SK-N-SH (cell line): ENCODE measurements at regions not wholly inside any gene's neighbourhood (a gene's known extent, or its start where the extent isn't known, plus 50 kb on each side); places are given as distances from the start of the nearest gene placed in this dataset.
A peak's percentile ranks its signal among the peaks of the same experiment; 100 is the strongest.

Experiments used
- CTCF ChIA-PET: fragments of 300-600, 350-600 bp; formaldehyde crosslinking; extraction: SDS; loops from one replicate; lab custom pipeline; 2021; lab: Yijun Ruan, JAX
- POLR2A ChIA-PET: fragments of 350-600 bp; sonication (Branson Sonifier 250); formaldehyde crosslinking; extraction: SDS; loops from one replicate; lab custom pipeline; 2020; ENCODE audit warnings: antibody characterized with exemption, inconsistent platforms; lab: Yijun Ruan, JAX
- DNase-seq: peaks from one replicate; pipeline ENCODE4 v3.0.0; 2012
- H2AFZ ChIP-seq: fragments of 200-600 bp; sonication (generic); 2 replicates; pipeline ENCODE4 v1.8.1; 2016; ENCODE audit warnings: antibody characterized with exemption, mild to moderate bottlenecking, low read depth
- H3F3A ChIP-seq: fragments of 200-600 bp; sonication (generic); replicated peaks from 2 replicates; pipeline ENCODE3; 2016; ENCODE audit warnings: antibody characterized with exemption, mild to moderate bottlenecking; ENCODE audit not compliant: insufficient read depth
- H3K27ac ChIP-seq, 2 experiments: fragments of 200-500 bp in 1 of 2; fragments of 200-600 bp in 1 of 2; sonication (Bioruptor generic) in 1 of 2; sonication (generic), shearing (Covaris generic) in 1 of 2; 2 replicates each; pipeline versions ENCODE4 v1.5.1 to v1.6.1; 2014 to 2016; ENCODE audit warnings: low read depth in 2 of 2, inconsistent platforms in 1 of 2, low read length in 1 of 2, mild to moderate bottlenecking in 1 of 2, mixed read lengths in 1 of 2
- H3K27me3 ChIP-seq: fragments of 200-600 bp; sonication (generic), shearing (Covaris generic); 2 replicates; pipeline ENCODE4 v1.6.1; 2016; ENCODE audit warnings: mixed run types; ENCODE audit not compliant: insufficient read depth
- H3K36me3 ChIP-seq, 2 experiments: fragments of 200-500 bp in 1 of 2; fragments of 200-600 bp in 1 of 2; sonication (Bioruptor generic) in 1 of 2; sonication (generic) in 1 of 2; replicated peaks in 1 of 2; 2 replicates each; pipeline versions ENCODE3 to v1.5.1; 2014 to 2016; ENCODE audit warnings: low read length in 1 of 2, mild to moderate bottlenecking in 1 of 2; ENCODE audit not compliant: insufficient read depth in 2 of 2, control insufficient read depth in 1 of 2
- H3K4me1 ChIP-seq, 2 experiments: fragments of 200-500 bp in 1 of 2; fragments of 200-600 bp in 1 of 2; sonication (Bioruptor generic) in 1 of 2; sonication (generic), shearing (Covaris generic) in 1 of 2; 2 replicates each; pipeline versions ENCODE4 v1.5.1 to v1.6.1; 2014 to 2016; ENCODE audit warnings: low read depth in 1 of 2, low read length in 1 of 2, mixed run types in 1 of 2; ENCODE audit not compliant: insufficient read depth in 2 of 2, control insufficient read depth in 1 of 2
- H3K4me2 ChIP-seq: fragments of 200-600 bp; sonication (generic), shearing (Covaris generic); 2 replicates; pipeline ENCODE4 v1.6.1; 2017; ENCODE audit warnings: mixed run types
- H3K4me3 ChIP-seq, 2 experiments: fragments of 200-500 bp in 1 of 2; fragments of 200-600 bp in 1 of 2; sonication (Bioruptor generic) in 1 of 2; sonication (generic), shearing (Covaris generic) in 1 of 2; 2 replicates each; pipeline versions ENCODE4 v1.5.1 to v1.8.1; 2014 to 2016; ENCODE audit warnings: low read depth in 2 of 2, inconsistent platforms in 1 of 2, low read length in 1 of 2, mild to moderate bottlenecking in 1 of 2, mixed read lengths in 1 of 2, moderate library complexity in 1 of 2
- H3K79me2 ChIP-seq: fragments of 200-600 bp; sonication (generic); 2 replicates; pipeline ENCODE4 v1.8.1; 2017; ENCODE audit warnings: mild to moderate bottlenecking; ENCODE audit not compliant: insufficient read depth
- H3K9ac ChIP-seq: fragments of 200-600 bp; sonication (generic); 2 replicates; pipeline ENCODE4 v1.6.1; 2017; ENCODE audit warnings: mixed run types
- H3K9me2 ChIP-seq: fragments of 200-600 bp; sonication (generic); 2 replicates; pipeline ENCODE4 v1.6.1; 2017; ENCODE audit warnings: mixed run types
- H3K9me3 ChIP-seq: fragments of 200-600 bp; sonication (generic); 2 replicates; pipeline ENCODE4 v1.6.1; 2017; ENCODE audit warnings: mixed run types, mild to moderate bottlenecking, moderate library complexity
- H4K20me1 ChIP-seq: fragments of 200-600 bp; sonication (generic); 2 replicates; pipeline ENCODE4 v1.6.1; 2017; ENCODE audit warnings: mild to moderate bottlenecking, mixed run types; ENCODE audit not compliant: insufficient read depth
- CHD2 ChIP-seq: fragments of 150-350 bp; IDR thresholded peaks from 2 replicates; pipeline ENCODE4 v1.6.1; 2018; ENCODE audit warnings: low read length; ENCODE audit not compliant: partially characterized antibody
- CTCF ChIP-seq: fragments of 200-600 bp; sonication (generic); IDR thresholded peaks from 2 replicates; pipeline ENCODE4 v1.6.1; 2017; ENCODE audit warnings: antibody characterized with exemption, mild to moderate bottlenecking, moderate library complexity
- EP300 ChIP-seq, 2 experiments: IDR thresholded peaks; 2 replicates each; pipeline versions ENCODE4 v1.4.0 to v1.6.1; 2012; ENCODE audit warnings: borderline replicate concordance in 1 of 2, low read depth in 1 of 2, low read length in 1 of 2
- FOXM1 ChIP-seq: IDR thresholded peaks from 2 replicates; pipeline ENCODE4 v1.4.0; 2012; ENCODE audit warnings: low read depth, mild to moderate bottlenecking
- GATA2 ChIP-seq: sonication (generic); formaldehyde crosslinking; IDR thresholded peaks from 2 replicates; pipeline ENCODE4 v1.5.0; 2020; ENCODE audit warnings: mild to moderate bottlenecking, missing genetic modification reagents
- IRF3 ChIP-seq: fragments of 150-350 bp; IDR thresholded peaks from 2 replicates; pipeline ENCODE4 v1.6.1; 2016; ENCODE audit warnings: mild to moderate bottlenecking, low read depth, low read length
- MXI1 ChIP-seq: IDR thresholded peaks from 2 replicates; pipeline ENCODE4 v1.6.1; 2012; ENCODE audit warnings: mild to moderate bottlenecking, low read depth, low read length, improper control_type of control experiment
- NRF1 ChIP-seq: IDR thresholded peaks from 2 replicates; pipeline ENCODE4 v1.6.1; 2012; ENCODE audit warnings: low read depth, mild to moderate bottlenecking, low read length
- PBX3 ChIP-seq: IDR thresholded peaks from 2 replicates; pipeline ENCODE4; 2012
- POLR2AphosphoS5 ChIP-seq: IDR thresholded peaks from 2 replicates; pipeline ENCODE4 v1.6.1; 2012; ENCODE audit warnings: low read depth, low read length
- RAD21 ChIP-seq: IDR thresholded peaks from 2 replicates; pipeline ENCODE4 v1.6.1; 2012; ENCODE audit warnings: mild to moderate bottlenecking, low read length
- SMC3 ChIP-seq: IDR thresholded peaks from 2 replicates; pipeline ENCODE4 v1.6.1; 2012; ENCODE audit warnings: low read depth, low read length, improper control_type of control experiment
- TCF12 ChIP-seq: IDR thresholded peaks from 2 replicates; pipeline ENCODE4 v1.4.0; 2012
- USF1 ChIP-seq: IDR thresholded peaks from 2 replicates; pipeline ENCODE4 v1.4.0; 2012; ENCODE audit warnings: low read depth, borderline replicate concordance
- USF2 ChIP-seq: fragments of 150-350 bp; IDR thresholded peaks from 2 replicates; pipeline ENCODE4 v1.6.1; 2017; ENCODE audit warnings: antibody characterized with exemption, low read length, low read depth, borderline replicate concordance
- ZBTB33 ChIP-seq: IDR thresholded peaks from 2 replicates; pipeline ENCODE4 v1.4.0; 2012; ENCODE audit warnings: low read depth, borderline replicate concordance
- WGBS: methylation state at CpG from one replicate; pipeline ENCODE4 v1.1.6; 2017; ENCODE audit warnings: low lambda C conversion rate; 5-methylcytosine and 5-hydroxymethylcytosine counted together

- ChIA-PET POLR2A (no interaction called here), CTCF (interaction anchor here (1.0 to 1.4 kb wide), 3 partner anchors 10 to 17 kb away, joined by 3 read pairs; no protein-coding TSS in a partner anchor)
- Histone ChIP-seq H3K9me3 (no peaks in the 10 kb centered on the region), H3K4me2 (no peak overlapping the region), H3K36me3 (no peaks in the 10 kb centered on the region), H3K4me3 (no peak overlapping the region), H3F3A (no peaks in the 10 kb centered on the region), H3K4me1 (peaks cover 0 to 8% of the 10 kb centered on the region in 2 experiments; a peak in 1 of 4 replicates), H4K20me1 (no peaks in the 10 kb centered on the region), H3K27me3 (no peaks in the 10 kb centered on the region), H3K9me2 (0 out of 2 replicates have a peak, but pooled peaks cover 4% of the 10 kb centered on the region), H3K79me2 (no peaks in the 10 kb centered on the region), H3K9ac (no peak overlapping the region), H2AFZ (no peak overlapping the region), H3K27ac (peak overlapping the region in 1 of 2 experiments; percentile 14; a peak in 1 of 4 replicates)
- TF ChIP-seq CHD2 (no peak), RAD21 (0 out of 2 replicates have a peak, but pooled peaks have one; percentile 3), USF2 (no peak), GATA2 (CRISPR knock-in tag) (peak; percentile 59), NRF1 (no peak), FOXM1 (no peak), EP300 (IDR thresholded peaks at IDR 0.05; ENCODE audit: borderline replicate concordance in 1 of 2, low read depth in 1 of 2, low read length in 1 of 2) (peak in 1 of 2 experiments; percentile 41; a peak in 1 of 4 replicates), CTCF (no peak), ZBTB33 (no peak), USF1 (no peak)
- peak; percentile 44 for DNase-seq
- 84% methylated on average over 3 of the region's 3 CpGs for WGBS
These were observed 626.5 kb downstream of the ZEB2 start for GRCh38 chr2:143893371-143893770.

GRCh38 chr2:143891879-143892308, 628.0 kb downstream of the ZEB2 start:
- 95% methylated on average over 7 of the region's 7 CpGs for WGBS
- Histone ChIP-seq H3K4me3 (no peak overlapping the region), H2AFZ (no peak overlapping the region), H3F3A (no peaks in the 10 kb centered on the region), H3K9me3 (no peaks in the 10 kb centered on the region), H3K9me2 (0 out of 2 replicates have a peak, but pooled peaks cover 4% of the 10 kb centered on the region), H3K4me2 (no peak overlapping the region), H3K9ac (no peak overlapping the region), H3K27me3 (no peaks in the 10 kb centered on the region), H3K4me1 (peaks cover 0 to 10% of the 10 kb centered on the region in 2 experiments; a peak in 1 of 4 replicates), H4K20me1 (no peaks in the 10 kb centered on the region), H3K36me3 (no peaks in the 10 kb centered on the region), H3K27ac (no peak overlapping the region), H3K79me2 (no peaks in the 10 kb centered on the region)
- CTCF ChIA-PET, result no interaction called here
- no peak for DNase-seq
- TF ChIP-seq TCF12 (no peak), SMC3 (no peak), PBX3 (no peak), CHD2 (no peak), IRF3 (no peak), USF2 (no peak), NRF1 (no peak), MXI1 (no peak), POLR2AphosphoS5 (no peak)
- POLR2A ChIA-PET, result no interaction called here
